ENCODE measurements at regions not wholly inside any gene's neighbourhood (a gene's known extent, or its start where the extent isn't known, plus 50 kb on each side); places are given as distances from the start of the nearest gene placed in this dataset.

DNA sequence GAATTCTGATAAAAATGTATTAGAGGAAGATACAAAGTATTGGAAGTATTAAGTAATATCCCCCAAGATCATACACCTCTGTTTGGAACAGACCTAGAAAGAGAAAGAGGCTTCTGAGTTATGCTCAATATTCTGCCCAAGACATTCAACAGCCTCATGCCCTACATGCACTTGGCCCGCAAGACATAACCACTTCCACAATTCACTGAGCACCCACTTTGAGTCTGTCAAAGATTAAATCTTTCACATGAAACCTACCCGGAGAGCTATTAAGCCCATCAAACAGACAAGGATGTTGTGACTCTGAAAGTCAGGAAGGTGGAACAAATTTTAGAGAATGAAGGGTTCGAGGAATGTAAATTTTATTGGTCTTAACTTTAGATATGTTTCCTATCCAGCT, 344.7 kb upstream of the SYT4 start:
- TF ChIP-seq TAF1 (IDR thresholded peaks at IDR 0.05; ENCODE audit: borderline replicate concordance, insufficient read depth, low read length) (no peak), POLR2AphosphoS5 (IDR thresholded peaks at IDR 0.05; ENCODE audit: low read depth, low read length) (no peak), SIN3A (IDR thresholded peaks at IDR 0.05; ENCODE audit: borderline replicate concordance, insufficient read depth, low read length) (no peak)

All from PFSK-1 (cell line).